HEK293 (cell line): ENCODE measurements at regions not wholly inside any gene's neighbourhood (a gene's known extent, or its start where the extent isn't known, plus 50 kb on each side); places are given as distances from the start of the nearest gene placed in this dataset.
A peak's percentile ranks its signal among the peaks of the same experiment; 100 is the strongest.

Source experiments
- CTCF ChIA-PET: fragments of 350-600 bp; formaldehyde crosslinking; extraction: SDS; loops from one replicate; lab custom pipeline; 2021; ENCODE audit warnings: antibody characterized with exemption; lab: Yijun Ruan, JAX
- POLR2A ChIA-PET: fragments of 300-600 bp; formaldehyde crosslinking; extraction: SDS; loops from one replicate; lab custom pipeline; 2020; ENCODE audit warnings: antibody characterized with exemption, inconsistent platforms; lab: Yijun Ruan, JAX
- H3K27ac ChIP-seq: fragments of 200-500 bp; sonication (Bioruptor generic); 2 replicates; pipeline ENCODE4 v1.5.1; 2014; ENCODE audit warnings: low read depth, low read length, control low read depth, inconsistent platforms; ENCODE audit errors: extremely low read depth
- H3K36me3 ChIP-seq, 2 experiments: fragments of 200-500 bp in 1 of 2; sonication (Bioruptor generic) in 1 of 2; 1 replicate in 1 of 2; 2 replicates in 1 of 2; pipeline ENCODE4 v1.5.1; 2014 to 2017; ENCODE audit warnings: inconsistent platforms in 2 of 2, low read length in 2 of 2; ENCODE audit not compliant: control insufficient read depth in 2 of 2, insufficient read depth in 1 of 2
- H3K4me1 ChIP-seq: fragments of 200-500 bp; sonication (Bioruptor generic); 2 replicates; pipeline ENCODE4 v1.5.1; 2014; ENCODE audit warnings: mild to moderate bottlenecking, low read length, inconsistent platforms; ENCODE audit not compliant: control insufficient read depth, insufficient read depth
- H3K4me3 ChIP-seq: 2 replicates; pipeline ENCODE4 v1.5.1; 2011; ENCODE audit warnings: low read depth, mild to moderate bottlenecking, control low read depth, low read length, moderate library complexity
- H3K9me3 ChIP-seq: fragments of 200-500 bp; sonication (Bioruptor generic); 2 replicates; pipeline ENCODE4 v1.5.1; 2014; ENCODE audit warnings: low read depth, low read length, inconsistent platforms; ENCODE audit not compliant: control insufficient read depth, insufficient read depth
- EGR2 ChIP-seq: fragments of 450-650 bp; formaldehyde crosslinking; IDR thresholded peaks from 2 replicates; pipeline ENCODE4 v1.5.1; 2016; ENCODE audit warnings: low read depth, missing biosample characterization, missing genetic modification characterization
- PRDM10 ChIP-seq: fragments of 450-650 bp; formaldehyde crosslinking; IDR thresholded peaks from 2 replicates; pipeline ENCODE4 v1.5.1; 2016; ENCODE audit warnings: missing biosample characterization, missing genetic modification characterization
- REST ChIP-seq: fragments of 450-650 bp; formaldehyde crosslinking; IDR thresholded peaks from 2 replicates; pipeline ENCODE4 v1.5.1; 2016; ENCODE audit warnings: missing biosample characterization, missing genetic modification characterization
- SCRT1 ChIP-seq: fragments of 450-650 bp; formaldehyde crosslinking; IDR thresholded peaks from 2 replicates; pipeline ENCODE4 v1.5.1; 2016; ENCODE audit warnings: missing biosample characterization, missing genetic modification characterization, borderline replicate concordance
- SCRT2 ChIP-seq: fragments of 450-650 bp; formaldehyde crosslinking; IDR thresholded peaks from 2 replicates; pipeline ENCODE4 v1.5.1; 2016; ENCODE audit warnings: missing biosample characterization, missing genetic modification characterization
- SP2 ChIP-seq: fragments of 450-650 bp; formaldehyde crosslinking; IDR thresholded peaks from 2 replicates; pipeline ENCODE4 v1.5.1; 2016; ENCODE audit warnings: missing biosample characterization, missing genetic modification characterization
- ZNF19 ChIP-seq: fragments of 450-650 bp; formaldehyde crosslinking; IDR thresholded peaks from 2 replicates; pipeline ENCODE4; 2016; ENCODE audit warnings: missing biosample characterization, missing genetic modification characterization, low read depth
- ZNF221 ChIP-seq: fragments of 450-650 bp; formaldehyde crosslinking; IDR thresholded peaks from 2 replicates; pipeline ENCODE4 v1.5.1; 2017; ENCODE audit warnings: missing biosample characterization, missing genetic modification characterization, borderline replicate concordance
- ZNF501 ChIP-seq: fragments of 450-650 bp; formaldehyde crosslinking; IDR thresholded peaks from 2 replicates; pipeline ENCODE4 v1.5.1; 2016; ENCODE audit warnings: missing biosample characterization, missing genetic modification characterization
- ZNF549 ChIP-seq: fragments of 450-650 bp; IDR thresholded peaks from 2 replicates; pipeline ENCODE4 v1.5.1; 2018; ENCODE audit warnings: missing biosample characterization, missing genetic modification characterization, mild to moderate bottlenecking, inconsistent platforms, moderate library complexity
- ZNF610 ChIP-seq: fragments of 450-650 bp; formaldehyde crosslinking; IDR thresholded peaks from 2 replicates; pipeline ENCODE4 v1.5.1; 2016; ENCODE audit warnings: missing biosample characterization, missing genetic modification characterization, borderline replicate concordance
- ZNF830 ChIP-seq: fragments of 450-650 bp; IDR thresholded peaks from 2 replicates; pipeline ENCODE4 v1.5.0; 2018; ENCODE audit warnings: missing biosample characterization, missing genetic modification characterization, low read depth, mild to moderate bottlenecking, moderate library complexity
- TF ChIP-seq, protein P1 (sequence below): fragments of 450-650 bp; formaldehyde crosslinking; IDR thresholded peaks from 2 replicates; pipeline ENCODE4 v1.5.1; 2017; ENCODE audit warnings: missing biosample characterization, missing genetic modification characterization
- TF ChIP-seq, protein P2 (sequence below): fragments of 450-650 bp; formaldehyde crosslinking; IDR thresholded peaks from 2 replicates; pipeline ENCODE4 v1.5.0; 2017; ENCODE audit warnings: missing biosample characterization, missing genetic modification characterization, borderline replicate concordance
- TF ChIP-seq, protein P3 (sequence below): fragments of 450-650 bp; formaldehyde crosslinking; IDR thresholded peaks from 2 replicates; pipeline ENCODE4 v1.5.1; 2016; ENCODE audit warnings: missing biosample characterization, missing genetic modification characterization
- TF ChIP-seq, protein P4 (sequence below): fragments of 450-650 bp; formaldehyde crosslinking; IDR thresholded peaks from 2 replicates; pipeline ENCODE4 v1.5.1; 2016; ENCODE audit warnings: missing biosample characterization, missing genetic modification characterization

- no peak for TF ChIP-seq EGR2 (tag by site-specific recombination)
- TF ChIP-seq, protein P1, sequence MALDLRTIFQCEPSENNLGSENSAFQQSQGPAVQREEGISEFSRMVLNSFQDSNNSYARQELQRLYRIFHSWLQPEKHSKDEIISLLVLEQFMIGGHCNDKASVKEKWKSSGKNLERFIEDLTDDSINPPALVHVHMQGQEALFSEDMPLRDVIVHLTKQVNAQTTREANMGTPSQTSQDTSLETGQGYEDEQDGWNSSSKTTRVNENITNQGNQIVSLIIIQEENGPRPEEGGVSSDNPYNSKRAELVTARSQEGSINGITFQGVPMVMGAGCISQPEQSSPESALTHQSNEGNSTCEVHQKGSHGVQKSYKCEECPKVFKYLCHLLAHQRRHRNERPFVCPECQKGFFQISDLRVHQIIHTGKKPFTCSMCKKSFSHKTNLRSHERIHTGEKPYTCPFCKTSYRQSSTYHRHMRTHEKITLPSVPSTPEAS (tag by site-specific recombination), result no peak
- no peak for TF ChIP-seq ZNF221 (tag by site-specific recombination)
- TF ChIP-seq, protein P2, sequence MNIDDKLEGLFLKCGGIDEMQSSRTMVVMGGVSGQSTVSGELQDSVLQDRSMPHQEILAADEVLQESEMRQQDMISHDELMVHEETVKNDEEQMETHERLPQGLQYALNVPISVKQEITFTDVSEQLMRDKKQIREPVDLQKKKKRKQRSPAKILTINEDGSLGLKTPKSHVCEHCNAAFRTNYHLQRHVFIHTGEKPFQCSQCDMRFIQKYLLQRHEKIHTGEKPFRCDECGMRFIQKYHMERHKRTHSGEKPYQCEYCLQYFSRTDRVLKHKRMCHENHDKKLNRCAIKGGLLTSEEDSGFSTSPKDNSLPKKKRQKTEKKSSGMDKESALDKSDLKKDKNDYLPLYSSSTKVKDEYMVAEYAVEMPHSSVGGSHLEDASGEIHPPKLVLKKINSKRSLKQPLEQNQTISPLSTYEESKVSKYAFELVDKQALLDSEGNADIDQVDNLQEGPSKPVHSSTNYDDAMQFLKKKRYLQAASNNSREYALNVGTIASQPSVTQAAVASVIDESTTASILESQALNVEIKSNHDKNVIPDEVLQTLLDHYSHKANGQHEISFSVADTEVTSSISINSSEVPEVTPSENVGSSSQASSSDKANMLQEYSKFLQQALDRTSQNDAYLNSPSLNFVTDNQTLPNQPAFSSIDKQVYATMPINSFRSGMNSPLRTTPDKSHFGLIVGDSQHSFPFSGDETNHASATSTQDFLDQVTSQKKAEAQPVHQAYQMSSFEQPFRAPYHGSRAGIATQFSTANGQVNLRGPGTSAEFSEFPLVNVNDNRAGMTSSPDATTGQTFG (tag by site-specific recombination), result no peak
- TF ChIP-seq PRDM10 (tag by site-specific recombination), result no peak
- TF ChIP-seq ZNF830, result no peak
- no peak for TF ChIP-seq ZNF610
These were observed 69.9 kb upstream of the TARDBP start (continued) for GRCh38 chr1:10942542-10942912.

- no peaks in the 10 kb centered on the region for H3K9me3 ChIP-seq
- no peaks in the 10 kb centered on the region for H3K36me3 ChIP-seq
- POLR2A ChIA-PET, result no interaction called here
These were observed 69.4 kb upstream of the TARDBP start for GRCh38 chr1:10943041-10943440.

More at GRCh38 chr1:10943041-10943440, 69.4 kb upstream of the TARDBP start:
- Histone ChIP-seq H3K27ac (no peak overlapping the region), H3K4me1 (peaks cover 3% of the 10 kb centered on the region; the same call in 1 of the 2 replicates), H3K4me3 (no peak overlapping the region)
- TF ChIP-seq ZNF501 (tag by site-specific recombination) (no peak), ZNF19 (tag by site-specific recombination) (no peak), SCRT1 (tag by site-specific recombination) (peak; percentile 81), REST (tag by site-specific recombination) (no peak), SP2 (tag by site-specific recombination) (no peak), ZNF549 (tag by site-specific recombination) (no peak), SCRT2 (peak; percentile 84)
- TF ChIP-seq, protein P3, sequence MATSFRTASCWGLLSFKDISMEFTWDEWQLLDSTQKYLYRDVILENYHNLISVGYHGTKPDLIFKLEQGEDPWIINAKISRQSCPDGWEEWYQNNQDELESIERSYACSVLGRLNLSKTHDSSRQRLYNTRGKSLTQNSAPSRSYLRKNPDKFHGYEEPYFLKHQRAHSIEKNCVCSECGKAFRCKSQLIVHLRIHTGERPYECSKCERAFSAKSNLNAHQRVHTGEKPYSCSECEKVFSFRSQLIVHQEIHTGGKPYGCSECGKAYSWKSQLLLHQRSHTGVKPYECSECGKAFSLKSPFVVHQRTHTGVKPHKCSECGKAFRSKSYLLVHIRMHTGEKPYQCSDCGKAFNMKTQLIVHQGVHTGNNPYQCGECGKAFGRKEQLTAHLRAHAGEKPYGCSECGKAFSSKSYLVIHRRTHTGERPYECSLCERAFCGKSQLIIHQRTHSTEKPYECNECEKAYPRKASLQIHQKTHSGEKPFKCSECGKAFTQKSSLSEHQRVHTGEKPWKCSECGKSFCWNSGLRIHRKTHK (tag by site-specific recombination), result no peak
- TF ChIP-seq, protein P4, sequence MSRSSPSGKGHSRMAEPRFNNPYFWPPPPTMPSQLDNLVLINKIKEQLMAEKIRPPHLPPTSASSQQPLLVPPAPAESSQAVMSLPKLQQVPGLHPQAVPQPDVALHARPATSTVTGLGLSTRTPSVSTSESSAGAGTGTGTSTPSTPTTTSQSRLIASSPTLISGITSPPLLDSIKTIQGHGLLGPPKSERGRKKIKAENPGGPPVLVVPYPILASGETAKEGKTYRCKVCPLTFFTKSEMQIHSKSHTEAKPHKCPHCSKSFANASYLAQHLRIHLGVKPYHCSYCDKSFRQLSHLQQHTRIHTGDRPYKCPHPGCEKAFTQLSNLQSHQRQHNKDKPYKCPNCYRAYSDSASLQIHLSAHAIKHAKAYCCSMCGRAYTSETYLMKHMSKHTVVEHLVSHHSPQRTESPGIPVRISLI (tag by site-specific recombination), result no peak
- CTCF ChIA-PET, result no interaction called here
